HCT116 (cell line): ENCODE measurements at regions not wholly inside any gene's neighbourhood (a gene's known extent, or its start where the extent isn't known, plus 50 kb on each side); places are given as distances from the start of the nearest gene placed in this dataset.

Experiments used
- ATF3 ChIP-seq: IDR thresholded peaks from 2 replicates; pipeline ENCODE4 v1.6.1; 2012
- CEBPB ChIP-seq: IDR thresholded peaks from 2 replicates; pipeline ENCODE4 v1.6.1; 2012; ENCODE audit warnings: low read depth
- CTCF ChIP-seq, 3 experiments: fragments of 200-600 bp in 1 of 3; sonication (generic) in 1 of 3; IDR thresholded peaks in 2 of 3; conservative IDR thresholded peaks in 1 of 3; 2 replicates each; pipeline ENCODE4 v1.5.1; 2012 to 2017; ENCODE audit warnings: low read depth in 2 of 3, low read length in 2 of 3, antibody characterized with exemption in 1 of 3, borderline replicate concordance in 1 of 3, control low read depth in 1 of 3, mild to moderate bottlenecking in 1 of 3, mixed read lengths in 1 of 3, mixed run types in 1 of 3, moderate library complexity in 1 of 3; ENCODE audit not compliant: insufficient read depth in 1 of 3
- EZH2 ChIP-seq: fragments of 200-600 bp; sonication (generic); IDR thresholded peaks from 2 replicates; pipeline ENCODE4 v1.6.1; 2017; ENCODE audit warnings: antibody characterized with exemption, mixed run types
- EZH2phosphoT487 ChIP-seq: fragments of 200-600 bp; IDR thresholded peaks from 2 replicates; pipeline ENCODE4 v1.6.1; 2018; ENCODE audit warnings: antibody characterized with exemption, borderline replicate concordance
- JUND ChIP-seq: IDR thresholded peaks from 2 replicates; pipeline ENCODE4 v1.6.1; 2012
- MAX ChIP-seq: IDR thresholded peaks from 2 replicates; pipeline ENCODE4 v1.6.1; 2012
- POLR2A ChIP-seq: IDR thresholded peaks from 2 replicates; pipeline ENCODE4 v1.7.0; 2011; ENCODE audit warnings: borderline replicate concordance; ENCODE audit not compliant: insufficient read depth, insufficient read length; ENCODE audit errors: extremely low read depth
- POLR2AphosphoS5 ChIP-seq: IDR thresholded peaks from 2 replicates; pipeline ENCODE4 v1.6.1; 2011; ENCODE audit warnings: mild to moderate bottlenecking, low read depth, low read length, moderate library complexity
- RAD21 ChIP-seq: IDR thresholded peaks from 2 replicates; pipeline ENCODE4 v1.6.1; 2012; ENCODE audit warnings: low read depth, mild to moderate bottlenecking
- SIN3A ChIP-seq: IDR thresholded peaks from 2 replicates; pipeline ENCODE4 v1.6.1; 2012; ENCODE audit warnings: low read depth
- SP1 ChIP-seq: IDR thresholded peaks from 2 replicates; pipeline ENCODE4 v1.6.1; 2012; ENCODE audit warnings: low read depth
- ZNF274 ChIP-seq: fragments of 200-500 bp; sonication (Bioruptor generic); IDR thresholded peaks from 2 replicates; pipeline ENCODE4 v1.6.1; 2014; ENCODE audit warnings: mild to moderate bottlenecking, low read depth, low read length, inconsistent platforms

- TF ChIP-seq CTCF (IDR thresholded peaks at IDR 0.05 in 2 of 3, conservative IDR thresholded peaks at IDR 0.05 in 1 of 3; ENCODE audit: borderline replicate concordance in 1 of 3, insufficient read depth in 1 of 3, low read depth in 2 of 3, low read length in 2 of 3) (no peak), POLR2A (no peak), MAX (no peak), ZNF274 (no peak), EZH2phosphoT487 (no peak), SIN3A (no peak), CEBPB (no peak), JUND (no peak), SP1 (no peak), POLR2AphosphoS5 (no peak), ATF3 (no peak), RAD21 (no peak), EZH2 (no peak)
These were observed 445.0 kb downstream of the HACE1 start for GRCh38 chr6:104414723-104415122.
